NCI-H187 (cell line): ENCODE measurements at regions not wholly inside any gene's neighbourhood (a gene's known extent, or its start where the extent isn't known, plus 50 kb on each side); places are given as distances from the start of the nearest gene placed in this dataset.
"Not testable (repeated sequence)": the region's sequence is repeated elsewhere in the genome, so short reads cannot be mapped to it uniquely, and the experiment has no call there.

Experiments
- DNase-seq, 2 experiments: peaks; one replicate each; lab custom pipeline; 2025; lab: John Stamatoyannopoulos, UW

- DNase-seq = no peak
These were observed 278.0 kb downstream of the KLF5 start for GRCh38 chr13:73336773-73337172.

GRCh38 chr13:73335944-73336343, 277.1 kb downstream of the KLF5 start:
- DNase-seq = no peak

GRCh38 chr13:73335210-73335609, 276.4 kb downstream of the KLF5 start:
- no peak for DNase-seq

- DNase-seq = no peak
These were observed 275.6 kb downstream of the KLF5 start for GRCh38 chr13:73334445-73334844.

GRCh38 chr13:73331556-73331955, 272.8 kb downstream of the KLF5 start:
- no peak for DNase-seq

DNA sequence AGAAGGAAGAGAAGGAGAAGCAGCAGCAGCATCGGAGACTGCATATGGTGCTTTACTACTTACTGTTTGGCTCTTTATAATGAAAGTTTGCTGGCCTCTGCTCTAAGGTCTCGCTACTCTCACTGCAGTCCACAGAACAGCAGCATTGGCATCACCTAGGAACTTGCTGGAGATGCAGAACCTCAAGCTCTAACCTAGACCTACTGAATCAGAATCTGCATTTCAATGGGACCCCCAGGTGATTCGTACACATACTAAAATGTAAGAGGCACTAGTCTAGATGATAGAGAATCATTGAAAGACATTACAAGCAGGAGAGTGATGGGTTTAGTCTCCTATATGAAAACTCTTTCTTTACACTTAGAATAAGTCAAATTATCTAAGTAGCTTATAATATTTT, 270.6 kb downstream of the KLF5 start:
- DNase-seq = no peak

- DNase-seq = no peak
These were observed 268.8 kb downstream of the KLF5 start for GRCh38 chr13:73327579-73327978.

GRCh38 chr13:73325723-73326558, 267.1 kb downstream of the KLF5 start:
- no peak for DNase-seq

DNA sequence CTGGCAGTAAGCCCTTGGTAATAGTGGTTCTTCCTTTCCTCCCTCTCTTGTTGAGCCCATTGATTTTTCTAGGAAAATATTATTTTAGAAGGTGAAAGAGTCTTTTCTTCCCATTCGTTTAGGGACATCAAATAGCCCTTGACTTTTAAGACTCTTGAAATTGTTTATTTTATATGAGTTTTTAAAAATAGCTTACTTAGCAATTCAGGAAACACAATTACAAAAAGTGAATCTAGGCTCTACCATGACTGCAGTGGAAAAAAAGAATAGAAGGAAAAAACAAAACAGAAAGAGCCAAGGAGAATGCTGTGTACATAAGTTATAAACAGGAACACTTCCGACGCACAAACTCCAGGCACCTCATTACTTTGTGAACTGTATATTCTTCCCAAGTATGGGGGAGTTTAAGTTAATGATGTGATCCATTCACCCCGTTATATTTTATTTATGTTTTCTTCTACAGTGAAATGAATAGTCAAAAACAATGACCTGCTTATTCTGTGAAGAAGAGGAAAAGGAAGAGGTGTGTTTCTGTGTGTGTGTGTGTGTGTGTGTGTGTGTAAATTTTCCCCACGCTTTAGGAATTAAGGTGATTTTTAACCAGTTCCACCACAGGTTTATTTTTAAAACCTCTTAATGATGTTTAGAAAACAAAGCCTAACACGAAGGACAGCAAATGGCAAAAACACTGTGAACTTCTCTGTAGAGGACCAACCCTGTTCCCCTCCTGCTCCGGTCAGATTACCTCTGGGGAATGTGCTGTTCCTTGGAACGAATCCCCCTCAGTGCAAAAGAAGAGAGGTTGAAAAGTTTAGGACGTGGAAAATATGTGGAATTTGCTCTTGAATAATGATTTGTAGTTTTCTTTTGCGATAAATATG, 266.3 kb downstream of the KLF5 start:
- no peak for DNase-seq

DNA sequence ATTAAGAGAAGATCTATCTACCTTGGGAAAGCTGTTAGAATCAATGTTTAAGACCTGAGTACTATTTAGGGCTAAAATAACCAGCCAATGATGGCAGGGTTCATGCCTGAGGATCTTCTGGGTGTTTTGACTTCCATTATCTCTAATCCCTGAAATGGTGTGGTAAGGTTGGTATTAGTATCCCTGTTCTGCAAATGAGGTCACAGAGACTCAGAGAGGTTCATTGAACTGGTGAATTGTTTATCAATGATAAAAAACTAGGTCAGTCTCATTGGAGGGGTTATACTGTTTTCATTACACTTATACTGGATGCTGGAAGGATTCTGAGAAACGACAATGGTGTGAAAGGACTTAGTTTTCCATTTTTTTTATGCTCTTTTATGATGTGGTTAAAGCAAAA, 264.8 kb downstream of the KLF5 start:
- DNase-seq = no peak

DNA sequence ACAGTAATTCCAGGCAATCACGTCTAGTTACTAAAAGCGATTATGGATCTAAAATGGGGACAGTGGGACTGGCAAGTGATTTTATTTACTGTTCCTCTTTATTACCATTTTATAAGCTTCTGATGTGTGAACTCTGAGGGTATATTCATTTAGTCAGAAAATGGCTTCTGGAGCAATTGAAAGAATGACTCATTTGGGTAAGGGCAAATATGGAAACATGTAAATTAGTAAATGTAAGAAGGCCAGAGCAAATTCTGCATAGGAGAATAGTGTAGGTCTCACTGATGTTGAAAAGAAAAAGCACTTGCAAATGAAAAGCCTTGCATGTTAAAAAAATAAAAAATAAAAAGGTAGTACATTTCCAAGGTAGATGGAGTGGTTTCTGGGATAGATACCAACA, 262.2 kb downstream of the KLF5 start:
- no peak for DNase-seq

DNA sequence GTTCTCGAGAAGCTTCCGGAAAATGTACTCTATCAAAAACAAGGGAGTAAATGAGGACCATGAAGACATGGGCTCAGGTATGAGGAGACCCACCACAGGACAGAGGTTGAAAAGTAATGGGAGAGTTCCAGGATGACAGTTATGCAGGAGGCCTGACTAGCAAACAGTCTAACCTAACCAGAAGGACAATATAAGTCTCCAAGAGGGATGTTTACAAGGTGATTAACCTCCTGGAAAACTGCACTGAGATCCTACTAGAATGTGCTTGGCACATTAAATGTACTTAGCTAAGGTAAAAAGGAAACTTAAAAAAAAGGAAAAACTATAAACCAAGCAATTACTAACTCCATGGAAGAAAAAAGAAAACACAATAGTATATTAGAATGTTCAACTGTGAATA, 258.3 kb downstream of the KLF5 start:
- DNase-seq = no peak

- no peak for DNase-seq
These were observed 251.6 kb downstream of the KLF5 start for GRCh38 chr13:73310366-73310765.

DNA sequence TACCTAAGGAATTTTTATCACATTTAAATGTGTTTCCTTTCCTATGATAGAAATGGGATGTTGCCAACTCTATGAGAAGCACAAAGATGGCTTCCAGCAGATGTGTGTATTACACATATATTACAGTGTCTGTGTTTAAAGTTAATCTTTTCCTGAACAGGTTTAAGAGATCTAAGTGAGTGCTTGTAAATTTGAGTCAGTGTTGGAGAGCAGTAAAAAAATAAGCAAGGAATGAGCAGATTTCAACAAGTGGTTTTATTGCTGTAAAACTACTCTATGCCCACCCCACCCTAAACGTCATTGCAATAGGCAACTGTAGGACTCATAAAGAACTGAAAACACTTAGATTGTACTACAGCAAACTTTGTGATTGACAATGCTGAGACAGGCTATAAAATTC, 248.7 kb downstream of the KLF5 start:
- no peak for DNase-seq

- DNase-seq = no peak
These were observed 247.9 kb downstream of the KLF5 start for GRCh38 chr13:73306688-73307087.

DNA sequence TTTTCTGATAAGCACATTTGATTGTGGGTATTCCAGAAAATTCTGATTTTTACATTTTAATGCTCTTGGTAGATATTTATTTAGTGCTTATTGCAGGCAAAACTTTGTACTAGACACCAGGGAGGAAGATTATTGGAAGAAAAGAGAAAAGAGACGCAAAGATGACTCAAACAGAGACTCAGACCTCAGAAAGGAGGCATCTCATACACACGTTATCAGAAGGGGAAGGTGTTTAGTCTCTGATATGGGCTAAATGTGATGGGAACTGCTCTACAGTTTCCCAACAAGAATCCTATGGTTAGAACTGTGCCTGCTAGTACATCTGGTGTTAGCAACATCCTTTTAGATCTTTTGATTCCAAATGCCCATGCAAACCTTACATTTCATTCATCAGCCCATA, 245.6 kb downstream of the KLF5 start:
- no peak for DNase-seq

- no peak for DNase-seq
These were observed 245.0 kb downstream of the KLF5 start for GRCh38 chr13:73303851-73304250.

DNA sequence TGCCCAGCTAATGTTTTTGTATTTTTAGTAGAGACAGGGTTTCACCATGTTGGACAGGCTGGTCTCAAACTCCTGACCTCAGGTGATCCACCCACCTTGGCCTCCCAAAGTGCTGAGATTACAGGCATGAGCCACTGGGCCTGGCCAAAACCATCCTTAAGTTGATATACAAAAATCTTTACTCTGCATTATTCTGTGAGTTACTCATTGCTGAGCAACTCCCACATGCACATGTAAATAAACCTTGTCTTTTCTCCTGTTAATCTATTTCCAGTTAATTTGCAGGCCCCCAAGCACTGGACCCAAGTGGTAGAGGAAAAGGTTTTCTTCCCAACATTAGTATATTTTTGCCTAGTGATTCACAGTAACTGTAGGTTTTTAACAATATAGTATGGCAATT, 242.8 kb downstream of the KLF5 start:
- not testable (repeated sequence) for DNase-seq

- no peak for DNase-seq
These were observed 242.1 kb downstream of the KLF5 start for GRCh38 chr13:73300718-73301425.

DNA sequence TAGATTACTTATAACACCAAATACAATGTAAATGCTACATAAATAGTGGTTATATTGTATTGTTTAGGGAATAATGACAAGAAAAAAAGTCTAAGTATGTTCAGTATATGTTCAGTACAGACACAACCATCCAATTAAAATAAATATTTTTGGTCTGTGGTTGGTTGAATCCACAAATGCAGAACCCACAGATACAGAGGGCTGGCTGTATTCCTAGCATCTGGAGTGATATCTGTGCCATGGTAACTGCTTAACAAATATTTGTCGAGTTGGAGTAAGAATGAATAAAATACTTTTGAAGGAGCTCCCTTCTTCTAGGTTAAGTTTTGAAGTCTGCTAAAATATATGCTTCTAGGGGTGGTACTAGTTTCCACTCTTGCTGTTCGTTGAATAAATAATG, 241.0 kb downstream of the KLF5 start:
- DNase-seq = no peak

- DNase-seq = no peak
These were observed 235.2 kb downstream of the KLF5 start for GRCh38 chr13:73293913-73294523.

DNA sequence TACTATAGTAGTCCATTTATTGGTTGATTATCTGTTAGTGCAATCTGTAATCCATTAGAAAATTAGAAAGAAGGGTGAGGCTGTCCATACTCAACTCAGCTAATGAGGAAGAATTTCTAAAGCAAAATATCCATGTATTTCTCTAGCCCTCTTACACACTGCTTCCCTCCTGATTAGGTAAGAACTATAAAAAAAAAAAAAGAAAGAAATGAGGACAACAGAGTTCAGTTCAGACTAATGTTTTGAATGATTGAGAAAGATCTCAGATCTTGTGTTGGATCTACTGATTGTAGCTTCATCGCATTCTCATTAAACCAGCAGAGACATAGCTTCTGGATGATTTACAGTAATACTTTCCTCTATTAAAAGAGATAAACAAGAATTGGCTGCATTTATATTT, 233.3 kb downstream of the KLF5 start:
- no peak for DNase-seq
